GM18505 (cell line): ENCODE measurements at regions not wholly inside any gene's neighbourhood (a gene's known extent, or its start where the extent isn't known, plus 50 kb on each side); places are given as distances from the start of the nearest gene placed in this dataset.

Experiments used
- ATAC-seq: cut with Tn5 transposase; IDR thresholded peaks from one replicate; pipeline ENCODE4 v1.9.1; 2021; ENCODE audit not compliant: unreplicated experiment
- POLR2A ChIP-seq: IDR thresholded peaks from 4 replicates; pipeline ENCODE4 v1.6.1; 2011; ENCODE audit warnings: borderline replicate concordance; ENCODE audit not compliant: insufficient read depth, insufficient read length; ENCODE audit errors: extremely low read depth

DNA sequence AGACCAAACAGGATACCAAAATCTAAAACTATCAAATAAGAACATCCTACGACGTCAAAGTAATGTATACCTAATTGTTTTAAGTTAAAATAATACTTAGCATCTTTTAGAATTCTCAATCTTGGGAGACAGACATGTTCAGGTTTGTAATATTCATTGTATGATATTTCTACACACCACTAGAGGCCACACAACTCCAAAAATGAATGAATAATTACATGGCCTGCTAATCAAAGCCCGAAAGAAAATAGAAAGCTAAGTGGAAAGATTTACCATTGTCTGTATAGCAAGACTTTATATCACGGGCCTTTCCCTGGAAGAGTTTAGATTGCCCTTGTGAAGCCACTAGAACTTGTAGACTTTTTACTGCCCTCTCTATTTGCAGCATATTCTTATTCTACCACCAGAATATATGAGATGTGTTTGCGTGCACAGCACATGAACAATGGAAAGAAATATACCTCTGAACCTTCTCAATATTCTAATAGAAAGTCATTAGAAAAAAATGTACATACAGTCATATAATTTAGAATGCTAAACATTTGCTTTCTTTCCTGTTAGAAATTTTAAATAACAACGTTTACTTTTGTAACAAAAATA lies 380.1 kb upstream of the NUDT12 start:
- no peak for ATAC-seq
- TF ChIP-seq POLR2A: no peak

DNA sequence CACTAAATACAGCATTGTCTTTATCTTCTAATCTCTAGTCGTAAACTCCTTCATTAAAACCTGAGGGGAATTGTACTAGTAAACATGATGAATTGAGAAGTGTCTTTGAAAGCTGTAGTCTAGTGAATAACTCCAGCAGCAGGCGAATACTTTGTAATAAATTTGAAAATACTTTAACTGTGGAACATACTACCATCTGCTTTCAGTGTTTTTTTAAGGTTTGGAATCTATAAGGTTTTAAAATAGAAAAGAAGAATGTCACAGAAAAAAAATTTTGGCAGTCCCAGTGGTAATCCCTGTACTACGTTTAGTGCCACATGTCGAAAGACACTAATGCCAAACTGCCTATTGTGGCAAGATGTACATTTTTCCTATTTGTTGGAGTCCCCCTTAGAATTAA lies 379.0 kb upstream of the NUDT12 start:
- no peak for TF ChIP-seq POLR2A
- no peak for ATAC-seq

DNA sequence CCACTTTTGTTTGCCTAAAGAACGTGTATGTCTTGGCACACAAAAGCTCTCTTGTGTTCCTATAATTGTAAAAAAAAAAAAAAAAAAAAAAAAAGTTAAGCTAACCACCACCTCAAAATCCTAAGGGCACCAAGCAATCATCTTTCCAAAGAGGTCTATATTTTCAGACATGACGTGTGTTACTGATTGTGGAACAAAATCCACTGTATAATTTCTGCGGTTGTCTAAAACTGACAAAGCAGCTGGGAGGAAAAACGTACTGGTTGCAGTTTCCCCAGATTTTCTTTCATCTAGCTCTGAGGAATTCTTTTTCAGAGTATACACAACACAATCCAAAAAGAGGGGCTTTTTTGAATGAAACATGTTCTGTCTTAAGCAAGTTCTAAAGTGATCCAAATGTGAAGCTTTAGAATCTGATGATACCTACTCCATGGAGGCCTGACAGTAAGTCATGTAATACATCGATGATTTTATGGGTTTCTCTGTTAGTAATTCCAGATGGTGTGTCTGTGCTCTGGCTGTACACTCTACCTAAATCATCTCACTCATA lies 375.6 kb upstream of the NUDT12 start:
- no peak for ATAC-seq
- no peak for TF ChIP-seq POLR2A

DNA sequence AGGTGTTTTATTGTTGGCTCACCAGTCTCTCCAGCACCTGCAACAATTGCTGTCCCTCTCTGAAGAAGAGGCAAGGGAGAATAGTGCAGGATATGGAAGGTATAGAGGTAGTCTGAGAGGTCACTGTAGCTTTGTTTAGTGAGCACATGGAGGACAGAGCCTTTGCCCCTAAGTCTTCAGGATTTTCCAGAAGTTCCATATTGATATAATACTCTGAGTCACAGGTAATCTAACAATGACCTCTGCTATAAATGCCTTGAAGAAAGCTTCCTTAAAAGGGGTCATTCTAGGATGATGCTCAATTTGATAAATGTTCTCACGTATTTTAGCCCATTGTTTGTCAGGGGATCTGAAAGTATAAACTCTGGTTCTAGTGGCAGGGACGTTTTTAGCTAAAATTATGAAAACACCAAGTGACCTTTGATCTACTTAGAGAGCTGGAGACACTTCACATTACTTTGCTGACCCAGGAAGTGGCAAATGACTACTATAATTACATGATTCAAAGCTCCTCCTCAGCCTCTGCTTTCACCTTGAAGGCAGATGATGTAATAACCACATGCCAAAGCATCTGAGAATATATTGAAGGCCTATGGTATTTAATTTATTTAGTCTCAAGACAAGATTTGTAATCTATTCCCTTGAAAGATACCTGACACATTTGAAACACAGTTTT lies 366.9 kb upstream of the NUDT12 start:
- ATAC-seq: no peak
- TF ChIP-seq POLR2A: no peak

DNA sequence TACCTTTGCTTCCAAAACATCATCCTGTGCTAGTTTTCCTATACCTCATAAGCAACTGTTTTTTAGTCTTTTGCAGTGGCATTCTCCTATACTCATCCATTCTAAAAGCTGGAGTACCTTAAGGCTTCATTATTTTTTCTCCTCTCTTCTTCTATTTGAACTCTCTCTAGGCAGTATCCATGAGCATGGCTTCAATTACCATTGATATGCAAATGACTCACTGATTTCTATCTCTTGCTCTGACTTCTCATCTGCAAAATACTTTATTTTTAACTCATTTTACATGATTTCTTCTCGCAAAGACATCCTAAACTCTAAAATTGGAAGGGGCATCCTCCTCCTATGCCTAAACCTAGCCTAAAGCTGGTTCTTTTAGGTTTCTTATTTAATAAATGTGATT lies 365.1 kb upstream of the NUDT12 start:
- ATAC-seq: no peak
- TF ChIP-seq POLR2A: no peak

DNA sequence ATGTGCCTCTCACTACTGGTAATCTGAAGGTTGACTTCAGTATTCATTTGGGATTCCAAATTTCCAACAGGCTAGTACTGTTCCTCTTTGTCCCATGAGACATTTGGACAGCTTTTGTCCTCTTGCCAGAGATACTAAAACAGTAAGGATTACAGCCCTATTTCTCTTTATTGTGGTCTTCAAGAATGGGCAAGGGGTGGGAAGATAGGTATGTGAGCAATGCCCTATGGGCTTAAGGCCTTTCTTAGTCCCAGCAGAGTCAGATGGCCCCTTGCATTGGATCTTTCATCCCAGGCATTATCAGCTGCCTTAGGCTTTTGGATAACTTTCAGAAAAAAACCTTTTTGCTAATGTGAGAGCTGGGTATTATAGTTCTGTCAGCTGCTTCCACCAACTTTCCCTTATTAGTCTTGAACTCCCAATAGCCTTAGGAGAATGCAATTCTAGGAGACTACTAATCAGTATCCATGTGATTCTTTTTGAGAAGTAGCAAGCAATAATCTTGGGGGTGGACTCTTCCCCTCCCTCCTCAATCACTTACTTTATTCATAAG lies 361.1 kb upstream of the NUDT12 start:
- ATAC-seq: no peak
- no peak for TF ChIP-seq POLR2A

DNA sequence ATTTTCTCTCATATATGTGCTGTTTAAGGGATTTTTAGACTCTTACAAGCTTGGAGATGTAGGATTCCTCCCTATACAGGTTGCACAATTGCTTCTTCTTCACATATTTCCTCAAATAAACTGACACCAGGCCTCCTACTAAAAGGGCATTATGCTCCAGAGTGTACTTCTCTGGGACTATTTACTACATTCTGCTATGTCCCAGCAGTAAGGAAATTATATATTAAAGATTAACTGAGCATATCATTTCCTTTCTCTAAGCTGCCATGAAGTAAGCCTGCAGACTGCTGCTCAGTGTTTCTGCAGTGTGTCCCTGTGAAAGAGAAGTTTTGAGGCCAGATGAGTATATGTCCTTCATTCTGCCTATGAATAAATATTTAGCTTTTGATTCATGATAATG lies 356.9 kb upstream of the NUDT12 start:
- no peak for TF ChIP-seq POLR2A
- ATAC-seq: no peak

DNA sequence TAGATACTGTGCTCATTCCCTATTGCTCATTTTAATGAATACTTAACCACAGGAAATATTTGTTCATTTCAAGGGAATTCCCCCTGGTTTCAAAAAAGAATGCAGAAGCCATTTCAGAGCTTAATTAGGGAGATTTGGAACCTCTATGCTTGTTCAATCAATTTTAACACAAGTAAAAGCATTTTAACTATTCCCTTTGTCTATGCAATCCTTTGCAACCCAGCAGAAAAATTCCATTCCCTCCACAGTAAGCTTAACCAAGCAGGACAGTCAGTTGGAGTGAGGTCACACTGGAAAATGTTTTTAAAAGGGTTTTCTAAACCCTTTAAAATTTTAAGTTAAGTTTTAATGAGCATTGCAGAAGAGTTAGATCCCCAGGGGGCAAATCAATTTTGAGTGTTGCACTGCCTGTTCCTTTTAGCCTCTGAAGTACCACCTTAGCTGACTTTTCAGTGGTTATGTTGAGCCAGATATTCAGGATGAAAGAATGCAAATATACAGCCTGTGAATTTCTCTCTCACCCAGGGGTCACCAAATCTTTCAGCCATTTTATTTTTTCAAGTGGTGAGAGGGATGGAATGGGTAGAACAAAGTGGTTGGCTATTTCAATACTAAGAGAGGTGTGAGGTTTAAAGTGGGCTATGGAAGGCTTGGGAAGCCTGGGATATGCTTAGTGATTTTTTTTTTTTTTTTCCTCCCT lies 356.2 kb upstream of the NUDT12 start:
- no peak for ATAC-seq
- TF ChIP-seq POLR2A: no peak

DNA sequence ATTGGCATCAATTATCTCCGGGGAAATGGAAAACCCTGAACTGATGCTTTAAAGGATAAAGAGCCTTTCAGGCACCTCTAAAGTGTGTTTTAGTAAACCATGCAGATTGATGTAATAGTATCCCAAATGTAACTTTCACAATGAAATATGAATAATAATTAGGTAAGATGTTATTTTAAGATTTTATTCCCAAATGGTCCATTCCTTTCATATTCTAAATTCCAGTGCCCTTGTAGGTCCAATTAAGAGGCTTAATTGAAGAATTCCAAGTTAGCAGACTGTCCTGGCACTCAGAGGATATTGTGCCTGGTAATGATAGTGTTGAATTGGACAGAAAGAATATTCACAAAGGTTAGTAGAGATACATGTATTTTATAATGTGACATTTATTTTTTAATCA lies 352.5 kb upstream of the NUDT12 start:
- no peak for TF ChIP-seq POLR2A
- no peak for ATAC-seq

DNA sequence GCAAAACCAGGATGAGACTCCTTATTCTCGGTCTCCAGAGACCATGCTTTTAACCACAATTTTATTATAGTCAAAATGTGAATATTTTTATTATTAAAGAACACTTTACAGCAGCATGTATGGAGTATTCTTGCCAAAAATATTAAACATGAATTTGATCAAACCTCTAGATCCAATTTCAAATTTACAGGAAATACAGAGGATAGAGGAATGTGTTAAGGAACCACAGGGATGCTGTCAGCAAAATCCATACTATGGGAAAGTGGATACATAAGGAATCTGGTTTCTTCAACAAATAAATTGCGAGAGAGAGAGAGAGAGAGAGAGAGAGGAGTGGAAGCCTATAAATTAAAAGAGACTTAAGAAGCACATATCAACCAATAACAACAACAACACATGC lies 348.2 kb upstream of the NUDT12 start:
- no peak for TF ChIP-seq POLR2A
- no peak for ATAC-seq

DNA sequence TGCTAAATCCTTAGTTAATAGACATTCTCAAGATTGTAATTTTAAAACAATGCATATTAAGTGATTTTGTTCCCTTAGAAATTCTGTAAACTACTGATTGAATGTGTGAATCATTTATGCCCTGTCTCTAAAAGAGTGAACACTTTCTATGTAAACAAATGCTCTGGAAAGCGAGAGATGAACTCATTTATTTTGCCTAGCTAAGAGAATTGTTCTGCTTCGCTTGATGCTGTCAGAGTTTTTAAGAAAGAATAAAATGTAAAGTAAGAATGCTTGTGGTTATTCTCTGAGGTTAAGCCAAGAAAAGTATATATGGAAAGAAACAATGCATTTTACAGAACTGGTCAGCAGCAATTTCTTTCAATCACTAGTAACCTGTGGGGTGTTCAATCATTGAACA lies 347.4 kb upstream of the NUDT12 start:
- TF ChIP-seq POLR2A: no peak

DNA sequence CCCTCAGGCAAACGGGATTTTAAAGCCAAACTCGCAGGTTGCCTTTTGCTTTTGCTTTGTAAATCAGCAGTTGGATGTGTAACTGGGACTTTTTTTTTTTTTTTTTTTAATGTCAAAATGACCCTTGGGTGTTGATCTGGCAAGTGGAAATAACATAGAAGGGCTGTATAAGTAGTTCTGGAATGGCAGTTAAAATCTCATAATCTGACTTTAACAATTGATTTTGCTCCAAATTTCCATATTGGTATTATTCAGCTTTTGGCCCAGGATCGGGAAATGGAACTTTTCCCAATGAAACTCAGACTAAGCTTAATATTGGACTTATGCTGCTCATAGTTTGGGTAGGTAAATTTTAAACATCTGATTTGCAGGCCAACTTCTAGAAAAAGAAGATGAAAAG lies 346.8 kb upstream of the NUDT12 start:
- ATAC-seq: no peak

More for the DNA sequence above, 347.4 kb upstream of the NUDT12 start:
- ATAC-seq: no peak

DNA sequence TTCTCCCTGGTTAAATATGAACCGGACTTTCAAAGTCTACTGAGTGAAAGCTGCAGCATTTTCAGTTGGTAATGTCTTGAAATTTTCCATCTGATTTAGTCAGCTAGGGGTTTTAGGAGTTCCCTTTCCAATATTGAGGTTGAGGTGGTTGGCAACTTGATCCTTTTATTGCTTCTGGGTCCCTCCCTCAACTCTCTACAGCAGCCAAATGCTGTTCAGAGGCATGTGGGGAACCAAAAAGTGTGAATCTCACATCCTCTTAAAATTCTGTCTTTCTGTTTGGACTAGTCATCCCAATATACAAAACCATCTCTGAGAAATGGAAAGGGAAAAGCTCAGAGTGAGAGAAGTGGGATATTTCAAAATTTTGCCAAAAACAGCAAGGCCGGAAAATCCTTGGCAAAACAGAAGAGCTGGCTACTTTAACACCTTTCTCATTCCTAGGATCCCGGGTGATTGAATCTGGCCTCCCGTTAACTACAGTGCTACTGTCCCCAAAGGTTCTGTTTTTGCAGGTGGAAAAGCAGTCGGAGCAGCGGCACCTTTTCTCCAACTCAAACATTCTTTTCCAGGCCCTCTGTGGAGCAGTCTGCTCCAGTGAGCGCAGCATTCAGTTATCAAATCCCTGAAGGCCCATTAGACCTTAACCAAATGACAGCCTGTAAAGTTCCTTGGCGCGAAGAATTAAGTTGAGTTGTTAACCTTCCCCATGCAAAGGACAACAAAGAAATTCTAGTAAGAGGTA lies 345.9 kb upstream of the NUDT12 start:
- no peak for ATAC-seq
- TF ChIP-seq POLR2A: no peak

More for the DNA sequence above, 346.8 kb upstream of the NUDT12 start:
- no peak for TF ChIP-seq POLR2A
